HG03108 (cell line): ENCODE measurements at regions not wholly inside any gene's neighbourhood (a gene's known extent, or its start where the extent isn't known, plus 50 kb on each side); places are given as distances from the start of the nearest gene placed in this dataset.

ENCODE experiments used
- ATAC-seq: cut with Tn5 transposase; IDR thresholded peaks from one replicate; pipeline ENCODE4 v1.9.1; 2021; ENCODE audit warnings: moderate library complexity; ENCODE audit not compliant: unreplicated experiment

- ATAC-seq = peak; percentile 71
Observed at GRCh38 chr2:136225950-136226835, 108.2 kb upstream of the CXCR4 start.

- ATAC-seq = no peak
Observed at GRCh38 chr2:136223274-136223673, 105.3 kb upstream of the CXCR4 start.

DNA sequence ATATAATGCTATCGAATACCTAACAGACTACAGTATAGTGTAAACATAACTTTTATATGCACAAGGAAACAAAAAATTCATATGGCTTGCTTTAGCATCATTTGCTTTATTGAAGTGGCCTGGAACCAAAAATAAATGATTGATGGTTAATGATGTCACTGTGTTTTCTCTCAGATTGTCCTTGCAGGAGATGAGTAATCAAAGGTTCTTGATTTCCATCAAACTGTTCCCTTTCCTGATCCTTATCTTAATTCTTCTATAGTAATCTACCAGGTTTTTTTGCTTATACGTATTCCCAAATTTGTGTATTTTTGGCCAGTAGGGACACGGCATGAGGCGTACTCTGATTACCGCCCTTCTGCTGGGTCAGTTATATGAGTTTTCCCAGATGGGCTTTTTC lies 104.9 kb upstream of the CXCR4 start:
- no peak for ATAC-seq

GRCh38 chr2:136221026-136221425 lies 103.1 kb upstream of the CXCR4 start:
- no peak for ATAC-seq

DNA sequence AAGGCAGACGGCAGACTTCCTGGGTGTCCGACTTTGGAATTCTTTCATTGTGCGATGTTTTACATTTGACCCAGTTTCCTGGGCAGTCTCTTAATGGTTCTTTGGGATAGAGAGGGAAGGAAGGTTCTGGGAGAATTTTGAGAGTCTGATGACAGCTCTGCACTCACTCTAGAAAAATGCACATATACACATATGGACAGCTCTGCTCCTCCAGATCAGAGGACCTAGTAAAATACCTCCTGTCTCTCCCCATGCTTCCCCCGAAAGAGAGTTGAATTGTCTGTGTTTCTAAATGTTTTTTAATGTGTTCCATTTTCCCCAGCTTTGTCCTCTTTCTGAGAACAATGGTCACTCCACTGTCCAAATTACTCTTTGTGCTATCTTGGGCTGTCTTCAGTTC lies 102.0 kb upstream of the CXCR4 start:
- no peak for ATAC-seq

GRCh38 chr2:136219341-136219740 lies 101.4 kb upstream of the CXCR4 start:
- ATAC-seq = no peak

DNA sequence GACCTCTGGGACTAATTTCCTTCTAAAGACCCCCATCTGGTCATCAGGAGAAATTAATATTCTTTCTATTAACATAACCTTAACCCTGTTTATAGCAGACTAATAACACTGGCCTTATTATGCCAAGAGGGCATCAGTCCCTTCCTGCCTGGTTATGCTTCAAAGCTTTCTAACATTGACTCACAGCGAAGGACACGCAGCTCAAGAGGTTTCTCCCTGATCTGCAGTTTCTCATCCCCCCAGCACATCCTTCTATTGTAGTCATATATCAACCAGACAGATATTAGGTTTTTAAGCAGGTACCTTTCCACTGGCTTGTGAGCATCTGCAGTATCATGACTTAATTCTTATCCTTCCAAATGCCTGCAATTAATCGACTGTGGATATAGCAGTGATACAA lies 100.0 kb upstream of the CXCR4 start:
- ATAC-seq = no peak

GRCh38 chr2:136215908-136216472 lies 98.0 kb upstream of the CXCR4 start:
- ATAC-seq = no peak

DNA sequence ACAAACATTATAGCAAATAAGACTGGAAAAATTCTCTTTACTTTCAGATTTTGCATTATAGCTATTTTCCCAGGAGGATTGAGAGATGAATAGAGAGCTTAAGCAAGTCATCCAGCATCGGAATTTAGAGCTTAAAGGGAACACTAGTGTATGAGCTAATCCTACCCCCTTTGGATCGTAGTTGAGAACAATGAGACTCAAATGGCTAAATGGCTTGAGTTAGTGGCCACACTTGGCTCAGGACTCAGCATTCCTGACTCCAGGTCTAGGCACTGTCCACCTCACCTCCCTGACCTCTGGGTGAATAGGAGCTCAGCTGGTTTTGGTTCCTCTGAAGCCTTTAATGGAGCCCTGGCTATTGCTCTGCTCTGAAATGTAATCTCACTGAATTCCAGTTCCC lies 97.5 kb upstream of the CXCR4 start:
- ATAC-seq = no peak

- ATAC-seq = no peak
Observed at GRCh38 chr2:136214307-136215200, 96.6 kb upstream of the CXCR4 start.

DNA sequence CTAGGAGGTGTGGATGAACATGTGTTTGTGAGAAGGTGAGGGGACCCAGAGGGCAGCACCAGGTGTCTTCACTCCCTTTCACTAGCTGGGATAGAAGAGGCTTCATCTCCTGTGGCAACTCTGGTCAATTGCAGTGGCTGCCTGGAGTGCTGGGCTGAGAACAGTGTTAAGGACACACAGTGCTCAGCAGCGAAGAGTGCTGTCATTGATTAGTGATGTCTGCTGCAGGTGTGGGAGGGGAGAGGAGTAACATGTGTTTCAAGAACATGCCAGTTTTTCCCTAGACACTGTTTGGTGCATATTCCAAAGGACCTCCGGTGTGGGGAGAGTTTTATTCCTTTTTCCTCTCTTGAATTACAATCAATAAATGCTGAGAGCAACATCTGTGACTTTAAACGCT lies 95.9 kb upstream of the CXCR4 start:
- ATAC-seq = no peak

- peak; percentile 58 for ATAC-seq
Observed at GRCh38 chr2:136212426-136213378, 94.8 kb upstream of the CXCR4 start.

DNA sequence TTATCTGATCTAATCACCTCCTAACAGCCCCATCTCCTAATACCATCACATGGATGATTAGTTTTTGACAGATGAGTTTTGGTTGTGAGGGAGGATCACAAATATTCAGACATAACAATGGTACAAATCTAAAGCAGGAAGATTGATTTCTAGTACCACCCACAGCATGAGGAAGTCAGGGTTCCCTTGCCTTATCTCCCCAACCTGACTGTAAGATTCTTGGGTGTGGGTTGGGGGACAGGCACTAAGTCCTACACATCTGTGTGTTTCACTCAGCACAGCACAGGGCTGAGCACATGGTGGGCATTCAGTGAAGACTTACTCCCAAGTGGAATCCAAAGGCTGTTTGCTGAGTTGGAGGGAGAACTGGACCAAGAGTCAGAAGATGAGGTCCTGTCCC lies 93.8 kb upstream of the CXCR4 start:
- no peak for ATAC-seq

DNA sequence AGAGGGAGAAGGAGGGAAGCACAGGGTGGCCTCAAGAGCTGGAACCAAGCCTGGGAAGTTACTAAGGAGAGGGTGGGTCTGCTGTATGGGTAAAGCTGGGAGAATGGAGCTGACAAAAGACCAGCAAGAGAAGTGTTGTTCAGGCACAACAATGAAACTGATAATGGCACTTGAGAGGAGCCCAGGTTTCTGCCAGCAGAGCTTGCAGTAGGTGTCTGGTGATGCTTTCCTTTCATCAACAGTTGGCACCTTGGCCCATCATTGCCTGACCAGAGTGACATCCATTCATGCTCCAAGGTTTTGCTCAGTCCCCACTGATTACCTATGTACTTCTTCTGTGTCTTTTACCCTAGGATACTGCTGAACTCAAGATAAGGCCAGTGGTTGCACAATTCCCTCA lies 92.9 kb upstream of the CXCR4 start:
- no peak for ATAC-seq

GRCh38 chr2:136210455-136210805 lies 92.5 kb upstream of the CXCR4 start:
- ATAC-seq = no peak

DNA sequence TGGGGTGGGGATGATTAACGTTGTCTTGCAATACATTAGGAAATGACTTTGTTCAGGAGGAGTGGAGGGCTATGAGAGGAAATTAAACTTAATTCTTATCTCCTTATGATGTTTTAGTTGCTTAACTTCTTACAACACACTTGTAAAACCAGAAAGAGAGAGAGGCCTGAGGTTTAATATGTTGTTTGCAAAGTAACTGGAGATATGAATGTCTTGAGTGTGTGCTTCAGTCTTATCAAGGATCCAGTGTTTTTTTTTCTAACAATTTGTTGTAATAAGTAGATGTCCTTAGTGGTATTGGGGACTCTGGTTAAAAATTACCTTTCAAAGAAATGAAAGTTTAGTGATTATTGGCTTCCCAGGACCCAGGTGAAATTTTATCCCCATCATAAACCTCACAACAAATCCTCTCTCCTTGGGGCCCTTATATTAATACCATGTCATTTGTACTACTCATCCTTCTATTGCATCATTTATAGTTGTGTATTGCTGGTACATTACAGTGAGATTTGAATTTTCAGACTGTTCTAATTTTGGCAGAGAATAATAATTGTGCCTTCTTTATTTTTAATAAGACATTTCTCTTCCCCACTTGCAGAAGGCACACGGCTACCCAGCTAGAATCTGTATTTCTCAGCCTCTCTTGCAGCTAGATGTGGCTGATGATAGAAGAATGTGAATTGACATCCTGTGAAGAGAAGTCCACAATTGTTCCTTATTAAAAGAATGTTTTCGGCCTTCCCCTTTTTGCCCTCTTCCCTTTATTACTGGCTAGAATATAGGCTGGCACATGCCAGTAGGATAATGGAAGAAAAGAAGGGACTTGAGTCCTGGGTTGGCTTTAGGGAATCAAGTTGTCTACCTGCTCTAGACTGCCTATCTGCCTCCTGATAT lies 91.9 kb upstream of the CXCR4 start:
- ATAC-seq = no peak

- no peak for ATAC-seq
Observed at GRCh38 chr2:136208682-136209420, 90.9 kb upstream of the CXCR4 start.

GRCh38 chr2:136207665-136208064 lies 89.7 kb upstream of the CXCR4 start:
- ATAC-seq = no peak
